GM19324 (cell line): ENCODE measurements at regions not wholly inside any gene's neighbourhood (a gene's known extent, or its start where the extent isn't known, plus 50 kb on each side); places are given as distances from the start of the nearest gene placed in this dataset.

Experiments
- ATAC-seq: cut with Tn5 transposase; IDR thresholded peaks from one replicate; pipeline ENCODE4 v1.9.1; 2021; ENCODE audit warnings: mild to moderate bottlenecking, moderate library complexity; ENCODE audit not compliant: unreplicated experiment, low FRiP score

DNA sequence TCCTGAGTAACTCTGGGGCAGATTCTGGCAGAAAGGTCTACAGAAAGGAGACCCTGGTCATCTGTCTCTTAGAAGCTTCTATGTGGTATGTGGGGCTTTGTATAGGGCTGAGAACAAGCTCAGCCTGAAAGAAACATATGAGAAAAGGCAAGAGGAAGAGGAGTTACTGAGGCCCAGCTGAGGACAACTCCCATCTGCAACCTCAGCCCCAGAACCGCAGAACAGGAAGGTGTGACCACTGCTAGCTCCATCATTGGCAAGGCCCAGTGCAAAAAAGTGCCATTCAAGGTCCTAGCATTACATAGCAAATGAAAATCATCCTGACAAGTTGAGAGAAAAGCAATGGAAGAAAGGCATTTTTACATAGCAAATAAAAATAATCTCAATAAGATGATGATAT, 503.8 kb downstream of the NPHP4 start:
- no peak for ATAC-seq

GRCh38 chr1:5485968-5486696, 506.1 kb downstream of the NPHP4 start:
- ATAC-seq: no peak

- no peak for ATAC-seq
These were observed 506.8 kb downstream of the NPHP4 start for GRCh38 chr1:5485436-5485835.

GRCh38 chr1:5484451-5485165, 507.6 kb downstream of the NPHP4 start:
- ATAC-seq: no peak

DNA sequence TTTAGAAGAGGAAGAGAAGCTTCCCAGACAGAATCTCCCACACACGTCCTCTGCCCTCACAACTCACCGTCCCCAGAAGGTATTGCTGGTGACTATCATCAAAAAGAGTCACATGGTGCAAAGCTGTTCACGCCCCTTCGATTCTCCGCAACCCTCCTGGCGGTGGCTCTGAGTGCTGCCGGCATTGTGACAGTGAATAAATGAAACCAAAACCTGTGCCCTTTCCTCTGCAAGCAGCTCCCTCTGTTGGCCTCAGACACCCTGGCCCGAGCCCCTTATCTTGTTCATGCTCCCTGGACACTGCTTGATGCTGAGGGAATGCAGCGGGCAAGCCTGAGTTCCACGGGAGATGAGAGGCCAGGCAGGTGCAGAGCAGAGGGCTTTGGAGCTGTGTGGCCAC, 510.3 kb downstream of the NPHP4 start:
- ATAC-seq: no peak

- ATAC-seq: no peak
These were observed 511.3 kb downstream of the NPHP4 start for GRCh38 chr1:5480906-5481305.

- ATAC-seq: no peak
These were observed 512.2 kb downstream of the NPHP4 start for GRCh38 chr1:5479876-5480646.

GRCh38 chr1:5478961-5479360, 513.3 kb downstream of the NPHP4 start:
- no peak for ATAC-seq

DNA sequence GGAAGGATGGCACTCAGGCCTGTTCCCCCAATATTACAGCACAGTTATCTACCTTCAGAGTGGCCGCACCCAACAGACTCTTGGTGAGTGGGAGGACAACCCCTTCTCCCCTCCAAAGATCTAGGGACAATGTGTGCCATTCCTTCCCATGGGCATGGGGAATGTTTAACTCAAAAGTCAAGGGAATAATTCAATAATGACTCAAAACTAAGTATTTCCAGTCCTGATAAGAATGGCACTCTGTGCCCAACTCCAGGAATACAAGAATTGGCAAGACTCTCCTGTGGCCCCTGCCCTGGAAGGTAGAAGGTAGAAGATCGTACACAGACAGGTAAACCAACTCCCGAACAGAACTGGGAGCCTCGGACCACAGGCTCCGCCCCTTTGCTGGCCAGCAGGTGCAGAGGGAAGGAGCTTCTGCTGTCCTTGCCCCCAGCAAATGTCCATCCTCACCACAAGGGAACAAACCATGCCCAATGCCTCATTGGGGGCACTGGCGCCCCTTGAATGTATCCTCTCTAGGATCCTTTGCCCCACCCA, 514.0 kb downstream of the NPHP4 start:
- ATAC-seq: no peak

DNA sequence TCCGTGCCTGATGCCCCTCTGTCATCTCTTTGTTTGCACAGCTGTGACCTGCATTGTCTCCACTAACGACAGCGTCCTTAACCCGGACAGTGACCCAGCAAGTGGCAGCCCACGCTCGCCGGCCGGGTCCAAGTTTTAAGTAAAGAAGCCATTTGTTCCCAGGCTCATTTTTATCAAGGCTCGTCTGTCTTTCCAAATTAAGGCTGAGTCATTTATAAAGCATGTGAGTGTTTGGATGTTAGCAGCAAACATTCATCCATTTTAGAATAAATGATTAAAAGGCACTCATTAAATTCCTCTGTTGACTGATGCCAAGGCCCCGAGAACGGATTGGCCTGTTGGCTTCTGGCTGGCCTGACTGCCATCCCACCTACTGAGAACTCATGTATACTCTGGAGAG, 514.5 kb downstream of the NPHP4 start:
- no peak for ATAC-seq

GRCh38 chr1:5475572-5475971, 516.7 kb downstream of the NPHP4 start:
- ATAC-seq: no peak

- no peak for ATAC-seq
These were observed 519.0 kb downstream of the NPHP4 start for GRCh38 chr1:5473268-5473667.

- ATAC-seq: no peak
These were observed 525.7 kb downstream of the NPHP4 start for GRCh38 chr1:5466487-5466886.

GRCh38 chr1:5465281-5465711, 526.9 kb downstream of the NPHP4 start:
- no peak for ATAC-seq

GRCh38 chr1:5464366-5464765, 527.9 kb downstream of the NPHP4 start:
- no peak for ATAC-seq

- no peak for ATAC-seq
These were observed 531.3 kb downstream of the NPHP4 start for GRCh38 chr1:5460974-5461373.

DNA sequence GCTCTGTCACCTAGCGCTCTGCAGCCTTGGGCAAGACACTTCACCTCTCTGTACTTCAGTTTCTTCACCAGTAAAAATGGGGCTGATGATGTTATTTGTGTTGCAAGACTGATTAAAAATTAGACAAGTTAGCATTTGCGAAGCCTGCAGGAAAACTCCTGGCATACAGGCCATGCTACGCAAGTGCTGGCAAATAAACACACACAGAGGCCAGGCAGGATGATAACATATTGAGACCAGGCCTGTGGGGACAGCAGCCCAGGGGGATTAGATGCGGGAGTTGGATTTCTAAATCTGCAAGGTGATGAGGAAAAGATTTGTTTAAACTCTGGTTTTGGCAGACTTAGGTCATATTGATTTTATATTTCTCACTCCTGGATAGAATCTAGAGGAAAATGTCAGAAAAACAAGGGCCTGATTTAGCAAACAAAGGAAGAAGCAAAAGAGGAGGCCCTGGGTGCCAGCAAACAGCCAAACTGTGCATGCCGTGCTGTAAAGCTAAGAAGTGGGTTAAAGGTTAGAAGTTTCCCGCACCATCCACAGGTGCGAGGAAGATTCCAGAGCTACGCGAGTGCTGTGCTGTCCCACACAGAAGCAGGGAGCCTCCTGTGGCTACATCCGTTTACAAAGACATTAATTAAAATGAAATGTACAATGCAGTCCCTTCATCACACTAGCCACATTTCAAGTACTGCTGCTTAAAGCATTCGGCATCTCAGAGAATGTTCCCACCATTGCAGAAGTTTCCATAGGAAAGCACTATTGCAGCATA, 532.2 kb downstream of the NPHP4 start:
- ATAC-seq: no peak

- no peak for ATAC-seq
These were observed 534.0 kb downstream of the NPHP4 start for GRCh38 chr1:5458248-5458647.

GRCh38 chr1:5456090-5456811, 536.0 kb downstream of the NPHP4 start:
- ATAC-seq: no peak

GRCh38 chr1:5455651-5456050, 536.6 kb downstream of the NPHP4 start:
- ATAC-seq: no peak
